Effector memory CD8-positive, alpha-beta T cell (primary cell): ENCODE measurements at regions not wholly inside any gene's neighbourhood (a gene's known extent, or its start where the extent isn't known, plus 50 kb on each side); places are given as distances from the start of the nearest gene placed in this dataset.
A peak's percentile ranks its signal among the peaks of the same experiment; 100 is the strongest.
"Not testable (repeated sequence)": the region's sequence is repeated elsewhere in the genome, so short reads cannot be mapped to it uniquely, and the experiment has no call there.

Source experiments
- ATAC-seq: fragments of 150-1000 bp; cut with Tn5 transposase; replicated peaks from 2 replicates; pipeline ENCODE4 v1.10.0; 2021; ENCODE audit warnings: mild to moderate bottlenecking, moderate library complexity
- DNase-seq, 3 experiments: peaks; one replicate each; pipeline ENCODE4 v3.0.0; 2021
- H3K27ac Mint-ChIP-seq, 2 donors: one replicate each; pipeline ENCODE4 v1.8.0; 2022; ENCODE audit warnings: mild to moderate bottlenecking in 2 of 2, mixed read lengths in 2 of 2, moderate library complexity in 2 of 2
- H3K27me3 Mint-ChIP-seq, 2 donors: one replicate each; pipeline ENCODE4 v1.8.0; 2022; ENCODE audit warnings: mixed read lengths in 2 of 2
- H3K36me3 Mint-ChIP-seq: one replicate; pipeline ENCODE4 v1.8.0; 2022; ENCODE audit warnings: mild to moderate bottlenecking, moderate library complexity, mixed read lengths; ENCODE audit not compliant: insufficient read depth
- H3K4me1 Mint-ChIP-seq, 2 donors: one replicate each; pipeline ENCODE4 v1.8.0; 2022; ENCODE audit warnings: low read depth in 2 of 2, mixed read lengths in 2 of 2
- H3K4me3 Mint-ChIP-seq, 2 donors: one replicate each; pipeline ENCODE4 v1.8.0; 2022; ENCODE audit warnings: mild to moderate bottlenecking in 2 of 2, mixed read lengths in 2 of 2, moderate library complexity in 2 of 2
- H3K9me3 Mint-ChIP-seq, 2 donors: one replicate each; pipeline ENCODE4 v1.8.0; 2022; ENCODE audit warnings: mixed read lengths in 2 of 2

GRCh38 chr4:3377557-3377956, 64.2 kb upstream of the HGFAC start:
- Mint-ChIP-seq H3K27ac (no peak overlapping the region), H3K27me3 (peaks cover 0 to 23% of the 10 kb centered on the region in 2 donors), H3K4me3 (no peak overlapping the region), H3K4me1 (peaks cover 0 to 15% of the 10 kb centered on the region in 2 donors), H3K9me3 (peaks cover 0 to 6% of the 10 kb centered on the region in 2 donors), H3K36me3 (peaks cover 5% of the 10 kb centered on the region)
- ATAC-seq (no peak), DNase-seq (no peak)

GRCh38 chr4:3380336-3380735, 61.4 kb upstream of the HGFAC start:
- H3K9me3 Mint-ChIP-seq, DNase-seq, H3K36me3 Mint-ChIP-seq, H3K4me3 Mint-ChIP-seq, H3K4me1 Mint-ChIP-seq, ATAC-seq, H3K27ac Mint-ChIP-seq, H3K27me3 Mint-ChIP-seq: not testable (repeated sequence)

- not testable (repeated sequence) for H3K4me3 Mint-ChIP-seq, H3K27ac Mint-ChIP-seq, H3K4me1 Mint-ChIP-seq, H3K36me3 Mint-ChIP-seq, H3K9me3 Mint-ChIP-seq, DNase-seq, ATAC-seq
- H3K27me3 Mint-ChIP-seq, result peaks cover 0 to 11% of the 10 kb centered on the region in 2 donors
These were observed 60.6 kb upstream of the HGFAC start for GRCh38 chr4:3381208-3381607.

GRCh38 chr4:3382251-3382650, 59.5 kb upstream of the HGFAC start:
- no peaks in the 10 kb centered on the region for H3K36me3 Mint-ChIP-seq
- no peak for DNase-seq
- H3K9me3 Mint-ChIP-seq, result peaks cover 0 to 6% of the 10 kb centered on the region in 2 donors
- peaks cover 4 to 5% of the 10 kb centered on the region in 2 donors for H3K4me1 Mint-ChIP-seq
- peaks cover 0 to 12% of the 10 kb centered on the region in 2 donors for H3K27me3 Mint-ChIP-seq
- no peak overlapping the region for H3K4me3 Mint-ChIP-seq
- no peak for ATAC-seq
- no peak overlapping the region for H3K27ac Mint-ChIP-seq

DNA sequence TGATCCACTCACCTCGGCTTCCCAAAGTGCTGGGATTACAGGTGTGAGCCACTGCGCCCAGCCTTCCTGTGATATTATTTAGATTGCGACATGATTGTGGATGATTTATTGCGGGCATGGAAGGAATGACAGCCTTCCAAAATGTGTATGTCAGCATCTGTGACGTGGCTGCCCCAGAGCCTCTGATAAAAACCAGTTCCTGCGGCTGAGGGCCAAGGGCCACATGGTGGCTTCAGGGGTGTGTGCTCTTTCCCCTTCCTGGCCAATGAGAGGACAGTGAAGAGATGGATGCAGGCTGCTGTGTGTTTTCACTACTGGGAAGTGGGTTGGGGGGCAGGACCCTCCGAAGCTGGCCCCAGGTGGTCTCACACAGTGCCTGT, 57.4 kb upstream of the HGFAC start:
- peaks cover 0 to 3% of the 10 kb centered on the region in 2 donors for H3K9me3 Mint-ChIP-seq
- DNase-seq (no peak), ATAC-seq (no peak)
- no peaks in the 10 kb centered on the region for H3K36me3 Mint-ChIP-seq
- H3K4me1 Mint-ChIP-seq, result peaks cover 4 to 5% of the 10 kb centered on the region in 2 donors
- peaks cover 0 to 26% of the 10 kb centered on the region in 2 donors for H3K27me3 Mint-ChIP-seq
- H3K4me3 Mint-ChIP-seq, result no peak overlapping the region
- no peak overlapping the region for H3K27ac Mint-ChIP-seq

GRCh38 chr4:3384771-3385710, 56.7 kb upstream of the HGFAC start:
- DNase-seq, result no peak
- Mint-ChIP-seq H3K36me3 (no peaks in the 10 kb centered on the region), H3K27ac (peak overlapping the region in 1 of 2 donors; percentile 65), H3K4me1 (peaks cover 5% of the 10 kb centered on the region in 2 donors), H3K9me3 (no peaks in the 10 kb centered on the region), H3K4me3 (no peak overlapping the region), H3K27me3 (peaks cover 0 to 32% of the 10 kb centered on the region in 2 donors)
- no peak for ATAC-seq

DNA sequence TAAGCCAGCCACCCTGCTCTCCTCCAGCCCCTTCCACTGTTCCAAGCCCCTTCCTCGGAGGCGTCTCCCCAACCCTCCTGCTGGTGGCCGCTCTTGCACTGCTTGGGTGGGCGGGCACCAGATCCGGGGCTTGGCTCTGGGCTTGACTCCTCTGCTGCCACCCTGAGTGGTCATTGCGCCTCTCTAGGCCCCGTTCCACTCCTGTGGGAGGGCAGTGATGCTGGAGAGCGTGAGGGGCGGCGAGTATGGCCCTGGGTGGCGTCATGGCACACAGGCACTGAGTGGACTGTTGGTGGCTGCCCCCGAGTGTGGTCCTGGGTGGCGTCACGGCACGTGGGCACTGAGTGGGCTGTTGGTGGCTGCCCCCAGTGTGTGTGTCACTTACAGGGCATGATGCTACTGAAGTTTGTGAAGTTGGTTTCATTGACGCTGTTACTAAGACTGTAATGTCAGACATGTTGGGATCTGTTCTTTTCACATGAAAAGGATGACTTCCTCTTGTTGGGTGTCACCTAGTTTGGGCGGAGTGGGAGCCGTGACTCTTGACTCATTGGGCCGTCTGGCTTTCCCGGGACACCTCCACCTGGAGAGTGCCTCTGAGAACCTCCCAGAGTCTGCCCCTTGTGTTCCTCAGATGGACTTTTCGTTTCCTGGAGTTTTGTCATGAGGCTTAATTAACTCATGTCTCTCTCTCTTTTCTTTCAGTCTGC, 55.9 kb upstream of the HGFAC start:
- Mint-ChIP-seq H3K4me1 (peaks cover 5% of the 10 kb centered on the region in 2 donors), H3K9me3 (no peaks in the 10 kb centered on the region), H3K27me3 (peaks cover 0 to 38% of the 10 kb centered on the region in 2 donors), H3K27ac (peak overlapping the region; percentile 9 to 65), H3K36me3 (no peaks in the 10 kb centered on the region), H3K4me3 (peak overlapping the region in 1 of 2 donors; percentile 40)
- DNase-seq (no peak), ATAC-seq (no peak)

GRCh38 chr4:3386526-3386925, 55.2 kb upstream of the HGFAC start:
- peak overlapping the region in 1 of 2 donors; percentile 9 for H3K27ac Mint-ChIP-seq
- H3K4me3 Mint-ChIP-seq, result no peak overlapping the region
- no peak for DNase-seq

GRCh38 chr4:3387154-3387942, 54.4 kb upstream of the HGFAC start:
- Mint-ChIP-seq H3K27me3 (peaks cover 0 to 43% of the 10 kb centered on the region in 2 donors), H3K4me3 (no peak overlapping the region), H3K9me3 (no peaks in the 10 kb centered on the region), H3K4me1 (peaks cover 5% of the 10 kb centered on the region in 2 donors), H3K36me3 (no peaks in the 10 kb centered on the region), H3K27ac (peak overlapping the region in 1 of 2 donors; percentile 18)
- DNase-seq, result no peak
- no peak for ATAC-seq

More at GRCh38 chr4:3386526-3386925, 55.2 kb upstream of the HGFAC start:
- Mint-ChIP-seq H3K27me3 (peaks cover 0 to 38% of the 10 kb centered on the region in 2 donors), H3K36me3 (no peaks in the 10 kb centered on the region), H3K4me1 (peaks cover 5% of the 10 kb centered on the region in 2 donors), H3K9me3 (no peaks in the 10 kb centered on the region)
- ATAC-seq, result no peak

- peak overlapping the region in 1 of 2 donors; percentile 18 for H3K27ac Mint-ChIP-seq
- no peak overlapping the region for H3K4me3 Mint-ChIP-seq
- ATAC-seq (no peak), DNase-seq (no peak)
- H3K27me3 Mint-ChIP-seq, result peaks cover 0 to 47% of the 10 kb centered on the region in 2 donors
- no peaks in the 10 kb centered on the region for H3K36me3 Mint-ChIP-seq
- peaks cover 5% of the 10 kb centered on the region in 2 donors for H3K4me1 Mint-ChIP-seq
- H3K9me3 Mint-ChIP-seq, result no peaks in the 10 kb centered on the region
These were observed 53.8 kb upstream of the HGFAC start for GRCh38 chr4:3387943-3388361.

DNA sequence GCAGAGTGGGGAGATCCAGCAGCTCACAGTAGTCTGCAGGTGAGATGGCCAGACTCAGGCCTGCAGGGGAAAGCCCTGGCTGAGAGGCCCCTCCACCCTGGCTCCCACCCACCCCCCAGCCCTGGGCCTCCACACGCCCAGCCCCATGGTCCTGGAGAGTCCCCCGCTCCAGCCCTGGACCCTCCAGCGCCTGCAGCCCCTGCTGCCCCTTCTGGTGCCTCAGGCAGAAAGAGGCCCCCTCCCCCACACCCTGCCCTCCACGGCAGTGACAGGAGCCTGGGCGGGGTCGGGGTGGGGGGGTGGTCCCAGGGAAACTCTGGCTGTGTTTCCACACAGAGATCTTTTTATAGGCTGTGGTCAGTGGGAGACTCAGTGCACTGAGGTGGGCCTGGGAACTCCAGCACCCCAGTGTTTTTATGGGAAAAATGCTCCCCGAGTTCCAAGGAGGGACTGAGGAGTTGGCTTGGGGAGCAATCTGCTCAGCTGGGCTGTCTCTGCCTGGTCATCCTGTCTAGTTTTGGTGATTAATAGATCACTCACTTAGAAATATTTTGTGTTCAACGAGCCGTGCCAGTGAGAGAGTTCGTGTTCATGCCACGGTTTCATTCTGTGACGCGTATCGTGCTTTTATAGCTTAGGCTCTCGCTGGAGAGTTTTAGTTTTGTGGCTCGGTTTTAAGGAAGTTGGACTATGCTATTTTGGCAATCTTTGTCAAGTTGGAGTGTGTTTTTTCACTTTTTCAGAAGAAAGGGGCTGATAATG, 53.1 kb upstream of the HGFAC start:
- ATAC-seq (peak; percentile 22), DNase-seq (no peak)
- Mint-ChIP-seq H3K27me3 (peaks cover 0 to 47% of the 10 kb centered on the region in 2 donors), H3K4me1 (peaks cover 5% of the 10 kb centered on the region in 2 donors), H3K36me3 (no peaks in the 10 kb centered on the region), H3K9me3 (no peaks in the 10 kb centered on the region), H3K27ac (no peak overlapping the region), H3K4me3 (no peak overlapping the region)
